Caco-2 (cell line): ENCODE measurements at regions not wholly inside any gene's neighbourhood (a gene's known extent, or its start where the extent isn't known, plus 50 kb on each side); places are given as distances from the start of the nearest gene placed in this dataset.

ENCODE experiments used
- BruUV-seq: library from RNA; stranded (reverse); fragments of 400-500 nt; replicated peaks from 2 replicates; lab custom pipeline; 2021; lab: Mats Ljungman, UMichigan
- CTCF ChIA-PET: fragments of 300-600 bp; sonication (Branson Sonifier 250); formaldehyde crosslinking; loops from one replicate; lab custom pipeline; 2022; ENCODE audit warnings: antibody characterized with exemption; lab: Charles Lee
- POLR2A ChIA-PET: fragments of 300-600 bp; sonication (Branson Sonifier 250); formaldehyde crosslinking; loops from one replicate; lab custom pipeline; 2022; ENCODE audit warnings: antibody characterized with exemption; lab: Charles Lee
- DNase-seq, 2 experiments: peaks; one replicate each; pipeline versions ENCODE4 v3.0.0 to v3.0.0-alpha.2; 2020 to 2022
- H3K27me3 ChIP-seq: replicated peaks from 2 replicates; pipeline ENCODE4 v1.6.0; 2011; ENCODE audit warnings: low read length; ENCODE audit not compliant: control insufficient read depth, insufficient read depth
- H3K36me3 ChIP-seq: 2 replicates; pipeline ENCODE4 v1.5.1; 2011; ENCODE audit warnings: low read length; ENCODE audit not compliant: control insufficient read depth, insufficient read depth
- H3K4me1 ChIP-seq: fragments of 250-450 bp; sonication (Bioruptor Pico); 2 replicates; pipeline ENCODE4 v1.5.1; 2020; ENCODE audit warnings: mild to moderate bottlenecking
- H3K4me3 ChIP-seq: 2 replicates; pipeline ENCODE4 v1.5.1; 2011; ENCODE audit warnings: low read depth, mild to moderate bottlenecking, control low read depth, low read length
- H3K9me3 ChIP-seq: fragments of 250-450 bp; sonication (Bioruptor Pico); 2 replicates; pipeline ENCODE4 v1.5.1; 2020; ENCODE audit warnings: mild to moderate bottlenecking, moderate library complexity
- H3K27ac Mint-ChIP-seq: one replicate; pipeline ENCODE4 v1.8.0; 2022; ENCODE audit warnings: mixed read lengths; ENCODE audit not compliant: unreplicated experiment
- H3K27me3 Mint-ChIP-seq: one replicate; pipeline ENCODE4 v1.8.0; 2022; ENCODE audit warnings: mixed read lengths; ENCODE audit not compliant: insufficient read depth, unreplicated experiment
- H3K36me3 Mint-ChIP-seq: one replicate; pipeline ENCODE4 v1.8.0; 2022; ENCODE audit warnings: mild to moderate bottlenecking, mixed read lengths; ENCODE audit not compliant: insufficient read depth, unreplicated experiment
- H3K4me1 Mint-ChIP-seq: one replicate; pipeline ENCODE4 v1.8.0; 2022; ENCODE audit warnings: low read depth, mixed read lengths; ENCODE audit not compliant: unreplicated experiment
- H3K4me3 Mint-ChIP-seq: one replicate; pipeline ENCODE4 v1.8.0; 2022; ENCODE audit warnings: mild to moderate bottlenecking, moderate library complexity, mixed read lengths; ENCODE audit not compliant: unreplicated experiment
- H3K9me3 Mint-ChIP-seq: one replicate; pipeline ENCODE4 v1.8.0; 2022; ENCODE audit warnings: mixed read lengths; ENCODE audit not compliant: unreplicated experiment
- CTCF ChIP-seq, 2 experiments: fragments of 200-600 bp in 1 of 2; IDR thresholded peaks; 1 replicate in 1 of 2; 2 replicates in 1 of 2; pipeline versions ENCODE4 v1.5.1 to v1.8.0; 2011 to 2022; ENCODE audit warnings: antibody characterized with exemption in 1 of 2, control low read depth in 1 of 2, inconsistent platforms in 1 of 2, low read depth in 1 of 2, low read length in 1 of 2, mild to moderate bottlenecking in 1 of 2, moderate library complexity in 1 of 2; ENCODE audit not compliant: insufficient read depth in 1 of 2, severe bottlenecking in 1 of 2, unreplicated experiment in 1 of 2
- intact Hi-C: fragments of 100-400 bp; cut with micrococcal nuclease; formaldehyde crosslinking; loops from one replicate; pipeline ENCODE4 v1.10.0; 2022; ENCODE audit not compliant: unreplicated experiment

- Histone ChIP-seq H3K4me3 (no peak overlapping the region), H3K9me3 (peaks cover 21% of the 10 kb centered on the region), H3K4me1 (peaks cover 4% of the 10 kb centered on the region; the same call in 1 of the 2 replicates), H3K27me3 (no peaks in the 10 kb centered on the region), H3K36me3 (no peaks in the 10 kb centered on the region)
- Mint-ChIP-seq H3K27me3 (no peaks in the 10 kb centered on the region), H3K4me1 (peaks cover 3% of the 10 kb centered on the region), H3K4me3 (no peak overlapping the region), H3K36me3 (peaks cover 6% of the 10 kb centered on the region), H3K27ac (no peak overlapping the region), H3K9me3 (peaks cover 12% of the 10 kb centered on the region)
- no TSS peak for BruUV-seq
- POLR2A ChIA-PET: no interaction called here
- intact Hi-C loops: no loop called here
- CTCF ChIA-PET: no interaction called here
- TF ChIP-seq CTCF (IDR thresholded peaks at IDR 0.05; ENCODE audit: insufficient read depth in 1 of 2, low read depth in 1 of 2, low read length in 1 of 2, severe bottlenecking in 1 of 2, unreplicated experiment in 1 of 2): no peak
- peak in 1 of 2 experiments; percentile 23 for DNase-seq
Measured at GRCh38 chr2:43123028-43123427, 103.4 kb downstream of the ZFP36L2 start.

GRCh38 chr2:43121580-43122314 lies 104.7 kb downstream of the ZFP36L2 start:
- no TSS peak for BruUV-seq
- DNase-seq: peak in 1 of 2 experiments; percentile 31
- H3K27ac Mint-ChIP-seq: no peak overlapping the region
- peaks cover 6% of the 10 kb centered on the region for H3K36me3 Mint-ChIP-seq
- H3K4me3 Mint-ChIP-seq: no peak overlapping the region
- no peaks in the 10 kb centered on the region for H3K4me1 Mint-ChIP-seq
- Histone ChIP-seq H3K36me3 (no peaks in the 10 kb centered on the region; the same call in 1 of the 2 replicates), H3K27me3 (no peaks in the 10 kb centered on the region), H3K4me1 (no peaks in the 10 kb centered on the region), H3K9me3 (peaks cover 21% of the 10 kb centered on the region), H3K4me3 (no peak overlapping the region)
- intact Hi-C loops: no loop called here
- H3K9me3 Mint-ChIP-seq: peaks cover 19% of the 10 kb centered on the region
- ChIA-PET CTCF (interaction anchor here (0.6 kb wide), 1 partner anchor 99 kb away, joined by 6 read pairs; no protein-coding TSS in a partner anchor), POLR2A (no interaction called here)
- no peak for TF ChIP-seq CTCF (IDR thresholded peaks at IDR 0.05; ENCODE audit: insufficient read depth in 1 of 2, low read depth in 1 of 2, low read length in 1 of 2, severe bottlenecking in 1 of 2, unreplicated experiment in 1 of 2)
- H3K27me3 Mint-ChIP-seq: no peaks in the 10 kb centered on the region

DNA sequence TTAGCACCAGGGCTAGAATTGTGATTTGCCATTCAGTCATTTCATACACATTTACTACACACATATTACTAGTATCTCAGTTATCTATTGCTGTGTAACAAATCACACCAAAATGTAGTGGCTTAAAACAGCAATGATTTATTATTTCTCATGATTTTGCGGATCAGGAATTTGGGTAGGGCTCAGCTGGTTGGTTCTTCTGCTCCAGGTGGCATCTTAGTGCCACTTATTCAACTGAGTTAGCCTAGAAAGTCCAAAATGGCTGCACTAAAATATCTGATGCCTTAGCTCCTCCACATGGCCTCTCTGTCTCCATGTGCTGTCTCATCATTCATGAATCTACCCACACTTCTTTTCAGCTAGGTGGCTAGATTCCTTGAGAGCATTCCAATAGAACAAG lies 107.1 kb downstream of the ZFP36L2 start:
- peaks cover 12% of the 10 kb centered on the region for H3K36me3 Mint-ChIP-seq

More for the DNA sequence above, 107.1 kb downstream of the ZFP36L2 start:
- intact Hi-C loops: no loop called here
- Mint-ChIP-seq H3K27me3 (no peaks in the 10 kb centered on the region), H3K27ac (no peak overlapping the region), H3K9me3 (peaks cover 19% of the 10 kb centered on the region), H3K4me3 (no peak overlapping the region), H3K4me1 (peaks cover 8% of the 10 kb centered on the region)
- H3K4me3 ChIP-seq: no peak overlapping the region
- H3K36me3 ChIP-seq: no peaks in the 10 kb centered on the region; the same call in 1 of the 2 replicates
- no peaks in the 10 kb centered on the region for H3K27me3 ChIP-seq
- no peaks in the 10 kb centered on the region; the same call in 1 of the 2 replicates for H3K4me1 ChIP-seq
- ChIA-PET POLR2A (no interaction called here), CTCF (no interaction called here)
- H3K9me3 ChIP-seq: peaks cover 21% of the 10 kb centered on the region
- no TSS peak for BruUV-seq
- no peak for DNase-seq
- TF ChIP-seq CTCF (IDR thresholded peaks at IDR 0.05; ENCODE audit: insufficient read depth in 1 of 2, low read depth in 1 of 2, low read length in 1 of 2, severe bottlenecking in 1 of 2, unreplicated experiment in 1 of 2): no peak
